H7 (cell line): ENCODE measurements at regions not wholly inside any gene's neighbourhood (a gene's known extent, or its start where the extent isn't known, plus 50 kb on each side); places are given as distances from the start of the nearest gene placed in this dataset.
A peak's percentile ranks its signal among the peaks of the same experiment; 100 is the strongest.

Experiments used
- DNase-seq: peaks from one replicate; pipeline ENCODE4 v3.0.0; 2012
- H3K27me3 ChIP-seq: 2 replicates; pipeline ENCODE4 v1.6.0; 2011; ENCODE audit warnings: mild to moderate bottlenecking, low read length; ENCODE audit not compliant: control insufficient read depth, insufficient read depth
- H3K36me3 ChIP-seq: replicated peaks from 2 replicates; pipeline ENCODE4 v1.5.1; 2011; ENCODE audit warnings: low read length; ENCODE audit not compliant: control insufficient read depth, insufficient read depth
- H3K4me3 ChIP-seq: 2 replicates; pipeline ENCODE4 v1.5.1; 2011; ENCODE audit warnings: low read depth, mild to moderate bottlenecking, control low read depth, low read length, moderate library complexity; ENCODE audit not compliant: insufficient read depth

DNA sequence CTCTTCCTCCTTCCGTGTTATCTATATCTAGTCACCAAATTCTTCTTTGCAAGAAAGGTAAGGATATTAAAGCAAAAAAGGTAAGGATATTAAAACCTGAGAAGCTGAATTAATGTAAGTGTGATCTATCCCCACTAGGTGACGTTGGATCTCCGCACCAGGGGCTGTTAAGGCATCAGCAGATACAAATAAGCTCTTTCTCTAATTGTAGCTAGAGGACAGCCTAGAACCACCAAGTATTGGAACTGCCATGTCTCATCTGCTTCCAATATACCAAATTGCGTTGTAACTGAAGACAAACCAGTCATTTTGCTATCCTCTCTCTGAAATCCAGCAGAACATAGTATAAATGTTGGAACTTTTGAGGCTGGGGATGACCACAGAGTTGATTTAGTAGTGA is 471.2 kb upstream of the TGFBR2 start:
- no peak overlapping the region for H3K4me3 ChIP-seq
- DNase-seq, result peak; percentile 5
- no peaks in the 10 kb centered on the region for H3K27me3 ChIP-seq
- no peaks in the 10 kb centered on the region for H3K36me3 ChIP-seq

- H3K4me3 ChIP-seq, result no peak overlapping the region
- no peak for DNase-seq
- H3K36me3 ChIP-seq, result no peaks in the 10 kb centered on the region
- H3K27me3 ChIP-seq, result no peaks in the 10 kb centered on the region
These were observed 467.1 kb upstream of the TGFBR2 start for GRCh38 chr3:30139283-30139682.

DNA sequence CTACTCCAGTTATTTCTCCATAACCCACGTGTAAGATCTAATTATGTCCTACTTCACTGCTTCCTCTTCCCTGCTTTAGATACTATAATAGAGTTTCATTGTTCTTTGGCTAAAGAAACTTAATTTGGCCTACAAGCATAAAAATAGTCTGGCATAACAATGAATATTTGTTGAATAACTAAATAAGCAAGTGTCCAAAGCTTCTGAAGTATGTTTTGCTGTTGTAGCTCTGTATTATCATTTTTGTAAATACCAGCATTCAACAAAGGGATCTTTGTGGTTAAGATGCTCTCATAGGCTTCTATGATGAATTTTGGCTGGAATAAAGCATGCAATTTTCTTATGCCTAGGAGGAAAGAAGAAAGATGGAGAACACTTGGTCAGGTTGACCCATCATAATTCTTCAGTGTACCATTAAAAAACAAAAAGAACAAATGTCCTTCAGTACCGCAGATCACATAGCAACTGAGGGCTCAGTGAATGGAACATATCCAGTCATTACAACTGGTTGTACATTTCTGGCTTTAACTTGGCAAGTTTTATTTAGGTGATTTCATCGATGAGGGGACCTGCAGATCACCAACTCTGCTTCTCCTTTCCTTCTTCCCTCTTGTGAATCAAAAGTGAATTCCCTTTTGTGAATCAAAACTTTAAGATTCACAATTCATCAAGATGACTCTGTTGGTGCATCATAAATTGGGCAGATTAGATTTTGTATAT is 465.9 kb upstream of the TGFBR2 start:
- H3K4me3 ChIP-seq, result no peak overlapping the region
- H3K27me3 ChIP-seq, result no peaks in the 10 kb centered on the region
- no peaks in the 10 kb centered on the region for H3K36me3 ChIP-seq
- no peak for DNase-seq

GRCh38 chr3:30141178-30141581 is 465.2 kb upstream of the TGFBR2 start:
- DNase-seq, result no peak
- no peaks in the 10 kb centered on the region for H3K27me3 ChIP-seq
- H3K4me3 ChIP-seq, result no peak overlapping the region
- no peaks in the 10 kb centered on the region for H3K36me3 ChIP-seq

DNA sequence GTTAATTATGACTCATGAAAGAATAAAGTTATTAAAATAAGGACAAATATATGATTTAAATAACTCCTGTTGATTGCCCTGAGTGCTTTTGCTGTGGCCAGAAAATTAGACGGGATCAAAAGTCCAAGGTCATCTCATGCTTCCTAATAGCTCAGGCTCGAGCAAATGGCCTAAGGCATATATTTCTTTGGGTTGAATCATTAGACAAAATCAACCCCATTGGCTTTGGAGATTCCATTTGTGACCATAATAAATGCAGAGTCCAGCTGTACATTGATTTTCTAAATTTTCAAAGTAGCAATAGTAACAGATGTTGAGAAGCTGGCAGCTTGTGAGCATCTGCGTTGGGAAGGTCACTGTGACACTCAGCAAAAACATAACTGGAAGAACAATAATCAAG is 464.5 kb upstream of the TGFBR2 start:
- Histone ChIP-seq H3K36me3 (no peaks in the 10 kb centered on the region), H3K4me3 (no peak overlapping the region), H3K27me3 (no peaks in the 10 kb centered on the region)
- no peak for DNase-seq

- DNase-seq, result no peak
- H3K27me3 ChIP-seq, result no peaks in the 10 kb centered on the region
- H3K4me3 ChIP-seq, result no peak overlapping the region
- no peaks in the 10 kb centered on the region for H3K36me3 ChIP-seq
These were observed 463.5 kb upstream of the TGFBR2 start for GRCh38 chr3:30142946-30143345.

DNA sequence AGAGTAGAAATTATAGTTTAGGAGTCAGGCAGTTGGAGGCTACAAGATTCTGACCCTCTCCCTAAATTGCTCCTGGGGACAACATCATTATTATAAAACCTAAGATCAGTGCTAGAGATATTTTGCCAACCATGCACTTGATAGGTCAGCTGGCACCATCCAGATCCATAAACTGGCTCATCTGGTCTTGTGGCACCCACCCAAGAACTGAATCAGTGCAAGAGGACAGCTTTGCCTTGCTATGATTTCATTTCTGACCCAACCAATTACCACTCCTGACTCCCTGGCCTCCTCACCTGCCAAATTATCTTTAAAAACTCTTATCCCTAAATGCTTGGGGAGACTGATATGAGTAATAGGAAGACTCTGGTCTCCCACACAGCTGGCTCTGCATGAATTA is 461.1 kb upstream of the TGFBR2 start:
- DNase-seq, result no peak
- Histone ChIP-seq H3K27me3 (no peaks in the 10 kb centered on the region), H3K4me3 (no peak overlapping the region), H3K36me3 (no peaks in the 10 kb centered on the region)

GRCh38 chr3:30146978-30147377 is 459.4 kb upstream of the TGFBR2 start:
- Histone ChIP-seq H3K36me3 (no peaks in the 10 kb centered on the region), H3K4me3 (no peak overlapping the region), H3K27me3 (no peaks in the 10 kb centered on the region)
- DNase-seq, result no peak

DNA sequence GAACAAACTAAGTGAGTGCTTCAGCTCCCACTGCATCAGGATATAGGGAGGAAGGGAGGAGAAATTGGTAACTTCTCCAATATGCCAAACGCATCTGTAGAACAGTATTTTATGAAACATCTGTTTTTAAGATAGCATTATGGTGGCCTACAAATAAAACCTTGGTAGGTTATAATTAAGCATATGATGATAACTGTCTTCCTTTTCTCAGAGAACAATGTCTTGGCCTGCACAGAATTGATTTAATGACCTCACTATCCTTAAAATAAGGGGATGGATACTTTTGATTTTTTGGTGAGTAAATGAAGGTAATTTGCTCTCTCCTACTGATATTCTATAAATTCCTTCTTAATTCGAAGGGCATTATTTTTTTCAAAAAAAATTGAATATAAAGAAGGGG is 451.5 kb upstream of the TGFBR2 start:
- Histone ChIP-seq H3K36me3 (no peaks in the 10 kb centered on the region), H3K27me3 (no peaks in the 10 kb centered on the region), H3K4me3 (no peak overlapping the region)
- no peak for DNase-seq

GRCh38 chr3:30155755-30156154 is 450.6 kb upstream of the TGFBR2 start:
- Histone ChIP-seq H3K4me3 (no peak overlapping the region), H3K36me3 (no peaks in the 10 kb centered on the region), H3K27me3 (no peaks in the 10 kb centered on the region)
- DNase-seq, result no peak

GRCh38 chr3:30156586-30157498 is 449.6 kb upstream of the TGFBR2 start:
- Histone ChIP-seq H3K27me3 (no peaks in the 10 kb centered on the region), H3K36me3 (no peaks in the 10 kb centered on the region), H3K4me3 (no peak overlapping the region)
- no peak for DNase-seq

DNA sequence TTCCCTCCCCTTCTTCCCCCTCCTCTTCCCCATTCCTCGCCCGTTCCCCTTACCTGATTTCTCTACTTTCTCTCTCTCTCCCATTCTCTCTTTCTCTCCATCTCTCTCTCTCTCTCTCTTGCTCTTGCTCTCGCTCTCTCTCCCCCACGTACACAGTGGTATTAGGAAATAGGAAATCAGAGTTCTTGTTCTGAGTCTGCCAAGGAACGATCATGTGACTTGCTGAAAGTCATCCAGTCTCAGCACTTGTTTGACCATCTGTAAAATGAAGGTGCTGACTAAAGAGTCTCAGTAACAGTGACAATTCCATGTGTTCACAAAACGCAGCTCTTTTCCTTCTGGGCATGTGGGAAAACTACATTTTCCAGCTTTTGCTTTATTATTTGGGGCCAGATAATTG is 445.0 kb upstream of the TGFBR2 start:
- Histone ChIP-seq H3K27me3 (no peaks in the 10 kb centered on the region), H3K36me3 (no peaks in the 10 kb centered on the region), H3K4me3 (no peak overlapping the region)
- no peak for DNase-seq

DNA sequence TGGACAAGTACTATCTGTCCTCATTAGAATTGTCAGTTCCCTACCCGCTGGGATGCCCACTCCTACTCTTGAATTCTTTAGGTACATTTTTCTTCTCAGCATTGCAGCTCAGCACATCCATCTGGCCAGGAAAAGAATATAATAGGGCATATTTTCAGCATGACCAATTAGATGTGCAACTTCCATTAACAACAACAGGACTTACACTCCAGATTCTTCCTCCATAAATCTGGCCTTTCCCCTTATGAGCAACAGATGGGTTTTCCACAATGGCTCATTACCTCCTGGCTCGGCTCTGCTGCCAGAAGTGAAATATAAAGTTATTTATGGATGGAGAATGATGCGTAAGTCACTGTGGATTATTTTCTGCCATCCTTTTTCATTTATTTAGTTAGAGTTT is 443.8 kb upstream of the TGFBR2 start:
- Histone ChIP-seq H3K36me3 (no peaks in the 10 kb centered on the region), H3K27me3 (no peaks in the 10 kb centered on the region), H3K4me3 (no peak overlapping the region)
- DNase-seq, result no peak

DNA sequence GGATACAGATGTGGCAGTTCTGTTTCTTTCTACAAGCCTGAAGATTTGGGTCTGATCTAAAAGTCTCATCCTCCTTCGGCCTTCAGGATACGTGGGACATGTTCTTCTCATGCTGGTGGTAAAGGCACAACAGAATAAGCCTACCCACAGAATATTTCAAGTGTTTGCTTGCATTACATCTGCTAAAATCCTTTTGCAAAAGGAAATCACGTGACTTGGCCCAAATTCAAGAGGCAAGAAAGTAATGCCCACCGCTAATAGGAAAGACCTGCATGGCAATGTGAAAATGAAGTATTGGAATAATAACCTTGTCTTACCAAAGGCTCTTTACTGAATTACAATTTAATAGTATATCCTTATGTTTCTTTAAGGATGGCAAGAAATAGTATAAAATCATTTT is 439.9 kb upstream of the TGFBR2 start:
- H3K27me3 ChIP-seq, result no peaks in the 10 kb centered on the region
- no peak overlapping the region for H3K4me3 ChIP-seq
- no peak for DNase-seq
- no peaks in the 10 kb centered on the region for H3K36me3 ChIP-seq

DNA sequence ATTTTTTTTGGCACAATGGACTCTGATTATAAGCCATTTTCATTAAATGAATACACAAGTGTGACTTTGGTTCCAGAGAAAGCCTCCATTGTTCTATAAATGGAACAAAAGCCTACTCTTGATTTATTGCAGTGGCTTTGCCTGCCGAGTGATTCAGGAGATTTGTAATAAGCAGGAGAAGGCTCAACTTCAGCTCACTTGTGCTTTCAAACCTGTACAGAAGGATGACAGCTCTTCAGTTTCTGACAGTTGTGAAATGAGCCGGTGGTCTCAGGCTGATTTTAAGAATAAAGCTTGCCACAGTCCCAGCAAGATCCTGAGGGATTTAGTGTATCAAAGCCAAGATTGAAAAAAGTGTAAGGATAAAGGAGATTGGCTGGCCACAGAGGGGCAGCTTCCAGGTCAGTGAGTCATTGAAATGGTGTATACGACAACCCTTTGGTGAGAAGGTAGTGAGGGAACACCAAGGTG is 438.8 kb upstream of the TGFBR2 start:
- H3K36me3 ChIP-seq, result no peaks in the 10 kb centered on the region
- peak; percentile 2 for DNase-seq
- H3K27me3 ChIP-seq, result no peaks in the 10 kb centered on the region
- no peak overlapping the region for H3K4me3 ChIP-seq
